ENCODE measurements at regions not wholly inside any gene's neighbourhood (a gene's known extent, or its start where the extent isn't known, plus 50 kb on each side); places are given as distances from the start of the nearest gene placed in this dataset.

DNA sequence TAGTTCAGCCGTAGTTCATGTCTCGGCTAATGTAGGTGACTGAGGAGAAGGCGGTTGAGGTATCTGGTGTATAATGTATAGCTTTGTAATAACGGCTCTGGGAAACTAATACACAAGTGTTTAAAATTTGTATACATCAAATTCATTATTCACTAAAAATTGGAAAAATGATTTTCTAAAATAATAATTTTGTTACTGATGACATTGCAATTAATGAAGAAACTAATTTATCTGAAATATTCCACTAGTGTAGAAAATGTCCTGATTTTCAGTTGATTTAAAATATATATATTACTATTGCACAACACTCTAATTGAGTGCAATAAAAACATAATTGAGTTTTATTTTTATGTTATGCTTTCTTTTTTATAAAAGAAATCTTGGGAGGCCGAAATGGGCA is 823.0 kb downstream of the TAF11L14 start:
- TF ChIP-seq, protein P1, sequence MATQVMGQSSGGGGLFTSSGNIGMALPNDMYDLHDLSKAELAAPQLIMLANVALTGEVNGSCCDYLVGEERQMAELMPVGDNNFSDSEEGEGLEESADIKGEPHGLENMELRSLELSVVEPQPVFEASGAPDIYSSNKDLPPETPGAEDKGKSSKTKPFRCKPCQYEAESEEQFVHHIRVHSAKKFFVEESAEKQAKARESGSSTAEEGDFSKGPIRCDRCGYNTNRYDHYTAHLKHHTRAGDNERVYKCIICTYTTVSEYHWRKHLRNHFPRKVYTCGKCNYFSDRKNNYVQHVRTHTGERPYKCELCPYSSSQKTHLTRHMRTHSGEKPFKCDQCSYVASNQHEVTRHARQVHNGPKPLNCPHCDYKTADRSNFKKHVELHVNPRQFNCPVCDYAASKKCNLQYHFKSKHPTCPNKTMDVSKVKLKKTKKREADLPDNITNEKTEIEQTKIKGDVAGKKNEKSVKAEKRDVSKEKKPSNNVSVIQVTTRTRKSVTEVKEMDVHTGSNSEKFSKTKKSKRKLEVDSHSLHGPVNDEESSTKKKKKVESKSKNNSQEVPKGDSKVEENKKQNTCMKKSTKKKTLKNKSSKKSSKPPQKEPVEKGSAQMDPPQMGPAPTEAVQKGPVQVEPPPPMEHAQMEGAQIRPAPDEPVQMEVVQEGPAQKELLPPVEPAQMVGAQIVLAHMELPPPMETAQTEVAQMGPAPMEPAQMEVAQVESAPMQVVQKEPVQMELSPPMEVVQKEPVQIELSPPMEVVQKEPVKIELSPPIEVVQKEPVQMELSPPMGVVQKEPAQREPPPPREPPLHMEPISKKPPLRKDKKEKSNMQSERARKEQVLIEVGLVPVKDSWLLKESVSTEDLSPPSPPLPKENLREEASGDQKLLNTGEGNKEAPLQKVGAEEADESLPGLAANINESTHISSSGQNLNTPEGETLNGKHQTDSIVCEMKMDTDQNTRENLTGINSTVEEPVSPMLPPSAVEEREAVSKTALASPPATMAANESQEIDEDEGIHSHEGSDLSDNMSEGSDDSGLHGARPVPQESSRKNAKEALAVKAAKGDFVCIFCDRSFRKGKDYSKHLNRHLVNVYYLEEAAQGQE (IDR thresholded peaks at IDR 0.05; ENCODE audit: unreplicated experiment): no peak
- TF ChIP-seq, protein P2, sequence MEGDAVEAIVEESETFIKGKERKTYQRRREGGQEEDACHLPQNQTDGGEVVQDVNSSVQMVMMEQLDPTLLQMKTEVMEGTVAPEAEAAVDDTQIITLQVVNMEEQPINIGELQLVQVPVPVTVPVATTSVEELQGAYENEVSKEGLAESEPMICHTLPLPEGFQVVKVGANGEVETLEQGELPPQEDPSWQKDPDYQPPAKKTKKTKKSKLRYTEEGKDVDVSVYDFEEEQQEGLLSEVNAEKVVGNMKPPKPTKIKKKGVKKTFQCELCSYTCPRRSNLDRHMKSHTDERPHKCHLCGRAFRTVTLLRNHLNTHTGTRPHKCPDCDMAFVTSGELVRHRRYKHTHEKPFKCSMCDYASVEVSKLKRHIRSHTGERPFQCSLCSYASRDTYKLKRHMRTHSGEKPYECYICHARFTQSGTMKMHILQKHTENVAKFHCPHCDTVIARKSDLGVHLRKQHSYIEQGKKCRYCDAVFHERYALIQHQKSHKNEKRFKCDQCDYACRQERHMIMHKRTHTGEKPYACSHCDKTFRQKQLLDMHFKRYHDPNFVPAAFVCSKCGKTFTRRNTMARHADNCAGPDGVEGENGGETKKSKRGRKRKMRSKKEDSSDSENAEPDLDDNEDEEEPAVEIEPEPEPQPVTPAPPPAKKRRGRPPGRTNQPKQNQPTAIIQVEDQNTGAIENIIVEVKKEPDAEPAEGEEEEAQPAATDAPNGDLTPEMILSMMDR (conservative IDR thresholded peaks at IDR 0.05; ENCODE audit: low read depth in 2 of 2): no peak
- no peak for TF ChIP-seq EZH2phosphoT487 (IDR thresholded peaks at IDR 0.05; ENCODE audit: unreplicated experiment)
- TF ChIP-seq EZH2 (IDR thresholded peaks at IDR 0.05; ENCODE audit: low read depth, unreplicated experiment): no peak
- TF ChIP-seq, protein P3, sequence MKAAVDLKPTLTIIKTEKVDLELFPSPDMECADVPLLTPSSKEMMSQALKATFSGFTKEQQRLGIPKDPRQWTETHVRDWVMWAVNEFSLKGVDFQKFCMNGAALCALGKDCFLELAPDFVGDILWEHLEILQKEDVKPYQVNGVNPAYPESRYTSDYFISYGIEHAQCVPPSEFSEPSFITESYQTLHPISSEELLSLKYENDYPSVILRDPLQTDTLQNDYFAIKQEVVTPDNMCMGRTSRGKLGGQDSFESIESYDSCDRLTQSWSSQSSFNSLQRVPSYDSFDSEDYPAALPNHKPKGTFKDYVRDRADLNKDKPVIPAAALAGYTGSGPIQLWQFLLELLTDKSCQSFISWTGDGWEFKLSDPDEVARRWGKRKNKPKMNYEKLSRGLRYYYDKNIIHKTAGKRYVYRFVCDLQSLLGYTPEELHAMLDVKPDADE (IDR thresholded peaks at IDR 0.05): no peak
- no peak for TF ChIP-seq POLR2AphosphoS5 (IDR thresholded peaks at IDR 0.05; ENCODE audit: low read depth)
- TF ChIP-seq JUNB (IDR thresholded peaks at IDR 0.05; ENCODE audit: unreplicated experiment): no peak
- no peak for TF ChIP-seq CREB1 (CRISPR knock-in tag; IDR thresholded peaks at IDR 0.05; ENCODE audit: low read depth)
- no peak for TF ChIP-seq ZNF114 (CRISPR knock-in tag; IDR thresholded peaks at IDR 0.05)
- TF ChIP-seq NANOG (IDR thresholded peaks at IDR 0.05; ENCODE audit: borderline replicate concordance): no peak
